Activated B cell treated with CpG ODN at 0.5 μM for 24 hours (primary cell): ENCODE measurements at regions not wholly inside any gene's neighbourhood (a gene's known extent, or its start where the extent isn't known, plus 50 kb on each side); places are given as distances from the start of the nearest gene placed in this dataset.

Experiments
- ATAC-seq: fragments of 200-7000 bp; cut with Tn5 transposase; one replicate; pipeline ENCODE4 v1.10.0; 2021; ENCODE audit warnings: low read depth, mild to moderate bottlenecking, moderate library complexity
- CTCF ChIA-PET: fragments of 350-600 bp; sonication (Branson Sonifier 250); formaldehyde crosslinking; loops from one replicate; lab custom pipeline; 2021; ENCODE audit warnings: antibody characterized with exemption; lab: Charles Lee
- POLR2A ChIA-PET: fragments of 350-600 bp; sonication (Branson Sonifier 250); formaldehyde crosslinking; loops from one replicate; lab custom pipeline; 2021; ENCODE audit warnings: antibody characterized with exemption; lab: Charles Lee
- DNase-seq: peaks from one replicate; pipeline ENCODE4 v3.0.0; 2022
- H3K27ac Mint-ChIP-seq: one replicate; pipeline ENCODE4 v1.8.0; 2020; ENCODE audit warnings: mixed read lengths
- H3K27me3 Mint-ChIP-seq: one replicate; pipeline ENCODE4 v1.8.0; 2021; ENCODE audit warnings: mixed read lengths
- H3K36me3 Mint-ChIP-seq: one replicate; pipeline ENCODE4 v1.8.0; 2021; ENCODE audit warnings: low read depth, mixed read lengths
- H3K4me1 Mint-ChIP-seq: one replicate; pipeline ENCODE4 v1.8.0; 2021; ENCODE audit warnings: mixed read lengths
- H3K4me3 Mint-ChIP-seq: one replicate; pipeline ENCODE4 v1.8.0; 2020; ENCODE audit warnings: mild to moderate bottlenecking, mixed read lengths
- H3K9me3 Mint-ChIP-seq: one replicate; pipeline ENCODE4 v1.8.0; 2020; ENCODE audit warnings: mixed read lengths
- intact Hi-C: fragments of 100-400 bp; cut with micrococcal nuclease; formaldehyde crosslinking; loops from one replicate; pipeline ENCODE4 v1.15.1; 2024
- TF ChIP-seq, protein P1 (sequence below): fragments of 200-600 bp; IDR thresholded peaks from one replicate; pipeline ENCODE4 v1.8.0; 2022; ENCODE audit warnings: antibody characterized with exemption, mild to moderate bottlenecking

DNA sequence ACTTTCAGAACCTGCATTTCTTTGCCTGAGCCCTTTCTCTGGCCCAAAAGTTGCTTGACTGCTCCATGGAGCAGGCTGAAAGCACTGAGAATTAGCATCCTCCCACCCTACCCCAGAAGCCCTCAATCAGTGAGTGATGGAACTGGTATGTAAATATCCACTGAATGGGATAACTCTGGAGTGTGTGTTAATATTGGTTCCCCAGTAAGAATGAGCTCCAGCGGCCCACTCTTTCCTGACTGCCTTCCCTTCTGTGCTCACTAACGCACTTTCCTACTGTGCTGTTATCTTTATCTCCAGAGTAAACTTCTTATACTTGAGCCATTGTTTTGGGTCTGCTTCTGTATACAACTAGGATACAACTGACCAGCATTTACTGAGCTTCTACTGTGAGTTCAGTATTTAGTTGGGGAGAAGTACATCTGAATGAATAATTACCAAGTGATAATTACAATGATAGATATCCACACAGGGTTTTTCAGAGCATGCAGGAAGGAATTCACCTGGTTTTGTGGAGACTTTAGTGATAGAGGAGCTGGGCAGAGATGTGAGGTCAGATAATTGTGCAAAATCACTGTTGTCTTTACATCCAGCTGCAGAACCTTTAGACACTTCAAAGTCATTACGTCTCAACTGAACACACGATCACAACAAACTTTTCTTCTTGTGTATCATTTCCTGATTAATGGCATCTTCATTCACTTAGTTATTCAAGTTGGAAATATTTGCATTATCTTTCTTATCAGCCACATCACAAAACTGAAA is 149.2 kb upstream of the BTG1 start:
- H3K27me3 Mint-ChIP-seq = no peaks in the 10 kb centered on the region
- H3K27ac Mint-ChIP-seq = no peak overlapping the region
- TF ChIP-seq, protein P1, sequence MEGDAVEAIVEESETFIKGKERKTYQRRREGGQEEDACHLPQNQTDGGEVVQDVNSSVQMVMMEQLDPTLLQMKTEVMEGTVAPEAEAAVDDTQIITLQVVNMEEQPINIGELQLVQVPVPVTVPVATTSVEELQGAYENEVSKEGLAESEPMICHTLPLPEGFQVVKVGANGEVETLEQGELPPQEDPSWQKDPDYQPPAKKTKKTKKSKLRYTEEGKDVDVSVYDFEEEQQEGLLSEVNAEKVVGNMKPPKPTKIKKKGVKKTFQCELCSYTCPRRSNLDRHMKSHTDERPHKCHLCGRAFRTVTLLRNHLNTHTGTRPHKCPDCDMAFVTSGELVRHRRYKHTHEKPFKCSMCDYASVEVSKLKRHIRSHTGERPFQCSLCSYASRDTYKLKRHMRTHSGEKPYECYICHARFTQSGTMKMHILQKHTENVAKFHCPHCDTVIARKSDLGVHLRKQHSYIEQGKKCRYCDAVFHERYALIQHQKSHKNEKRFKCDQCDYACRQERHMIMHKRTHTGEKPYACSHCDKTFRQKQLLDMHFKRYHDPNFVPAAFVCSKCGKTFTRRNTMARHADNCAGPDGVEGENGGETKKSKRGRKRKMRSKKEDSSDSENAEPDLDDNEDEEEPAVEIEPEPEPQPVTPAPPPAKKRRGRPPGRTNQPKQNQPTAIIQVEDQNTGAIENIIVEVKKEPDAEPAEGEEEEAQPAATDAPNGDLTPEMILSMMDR = no peak
- POLR2A ChIA-PET = interaction anchor here (0.5 to 1.2 kb wide), 2 partner anchors 49 to 149 kb away, joined by 3 to 4 read pairs; partner anchors contain the start of gene BTG1
- no peak overlapping the region for H3K4me3 Mint-ChIP-seq
- intact Hi-C loops = no loop called here
- H3K9me3 Mint-ChIP-seq = no peaks in the 10 kb centered on the region
- ATAC-seq (no peak), DNase-seq (no peak)
- no peaks in the 10 kb centered on the region for H3K4me1 Mint-ChIP-seq
- no peaks in the 10 kb centered on the region for H3K36me3 Mint-ChIP-seq
- CTCF ChIA-PET = no interaction called here

DNA sequence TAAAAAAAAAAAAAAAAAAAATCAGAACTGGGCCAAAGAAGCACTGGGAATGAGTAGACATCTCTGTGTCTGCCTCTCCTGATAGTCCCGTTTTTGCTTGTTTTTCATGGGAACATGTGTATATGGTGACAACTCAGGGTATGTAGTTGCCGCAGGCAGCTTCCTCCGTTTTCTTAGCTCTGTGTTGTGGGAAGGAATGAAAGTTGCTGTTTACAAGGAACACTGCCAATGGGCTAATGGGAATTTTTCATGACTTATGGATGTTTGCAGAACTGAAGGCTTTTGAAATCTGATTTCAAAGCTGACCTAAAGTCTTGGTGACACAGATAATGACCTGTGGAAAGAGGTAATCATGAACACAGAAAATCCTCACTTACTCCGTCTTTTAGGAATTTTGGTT is 146.4 kb upstream of the BTG1 start:
- Mint-ChIP-seq H3K4me3 (no peak overlapping the region), H3K4me1 (no peaks in the 10 kb centered on the region), H3K36me3 (no peaks in the 10 kb centered on the region), H3K9me3 (no peaks in the 10 kb centered on the region), H3K27me3 (no peaks in the 10 kb centered on the region), H3K27ac (no peak overlapping the region)
- POLR2A ChIA-PET = no interaction called here
- TF ChIP-seq, protein P1 = no peak
- CTCF ChIA-PET = no interaction called here
- ATAC-seq = no peak
- intact Hi-C loops = no loop called here
- DNase-seq = no peak

DNA sequence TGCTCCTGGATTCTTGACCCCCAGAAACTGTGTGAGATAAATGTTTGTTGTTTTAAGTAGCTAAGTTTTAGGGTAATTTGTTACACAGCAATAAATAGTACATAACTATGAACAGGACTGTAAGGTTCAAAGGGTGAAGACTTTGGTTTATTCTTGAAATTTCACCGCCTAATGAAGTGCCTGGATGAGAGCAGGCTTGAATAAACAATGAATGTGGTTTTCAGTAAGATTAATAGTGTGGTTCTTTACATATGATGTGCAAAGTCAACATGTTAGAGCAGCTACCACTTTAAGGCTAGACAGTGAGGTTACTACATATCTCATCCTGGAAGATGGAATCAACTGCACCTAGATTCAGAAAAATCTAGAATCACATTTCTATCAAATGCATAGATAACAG is 145.2 kb upstream of the BTG1 start:
- CTCF ChIA-PET = interaction anchor here (0.8 kb wide), 1 partner anchor 8 kb away, joined by 3 read pairs; no protein-coding TSS in a partner anchor
- Mint-ChIP-seq H3K9me3 (no peaks in the 10 kb centered on the region), H3K27me3 (no peaks in the 10 kb centered on the region), H3K4me1 (no peaks in the 10 kb centered on the region), H3K4me3 (no peak overlapping the region), H3K36me3 (no peaks in the 10 kb centered on the region), H3K27ac (no peak overlapping the region)
- TF ChIP-seq, protein P1 = no peak
- DNase-seq (no peak), ATAC-seq (no peak)
- POLR2A ChIA-PET = interaction anchor here (0.7 to 1.4 kb wide), 3 partner anchors 33 to 145 kb away, joined by 3 to 8 read pairs (median 4); partner anchors contain the start of gene BTG1
- intact Hi-C loops = no loop called here

DNA sequence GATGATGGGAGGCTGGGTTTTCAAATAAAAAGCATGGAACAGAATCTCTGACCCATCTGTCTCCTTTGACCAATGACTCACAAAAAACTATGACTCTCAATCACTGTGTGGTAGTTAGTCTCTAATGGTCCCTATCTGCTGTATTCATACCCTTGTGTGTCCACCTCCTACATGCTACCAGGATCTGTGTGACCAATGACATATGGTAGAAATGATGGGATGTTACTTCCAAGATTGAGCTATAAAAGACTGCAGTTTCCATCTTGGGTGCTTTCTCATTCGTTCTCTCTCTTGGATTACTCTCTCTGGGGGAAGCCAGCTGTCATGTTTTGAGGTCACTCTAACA is 144.7 kb upstream of the BTG1 start:
- Mint-ChIP-seq H3K36me3 (no peaks in the 10 kb centered on the region), H3K27me3 (no peaks in the 10 kb centered on the region), H3K4me3 (no peak overlapping the region), H3K9me3 (no peaks in the 10 kb centered on the region), H3K27ac (no peak overlapping the region), H3K4me1 (no peaks in the 10 kb centered on the region)
- ChIA-PET CTCF (interaction anchor here (0.8 kb wide), 1 partner anchor 9 kb away, joined by 3 read pairs; no protein-coding TSS in a partner anchor), POLR2A (interaction anchor here (1.4 kb wide), 1 partner anchor 144 kb away, joined by 8 read pairs; the partner anchor contains the start of gene BTG1)
- intact Hi-C loops = no loop called here
- no peak for DNase-seq
- TF ChIP-seq, protein P1 = no peak
- ATAC-seq = no peak

DNA sequence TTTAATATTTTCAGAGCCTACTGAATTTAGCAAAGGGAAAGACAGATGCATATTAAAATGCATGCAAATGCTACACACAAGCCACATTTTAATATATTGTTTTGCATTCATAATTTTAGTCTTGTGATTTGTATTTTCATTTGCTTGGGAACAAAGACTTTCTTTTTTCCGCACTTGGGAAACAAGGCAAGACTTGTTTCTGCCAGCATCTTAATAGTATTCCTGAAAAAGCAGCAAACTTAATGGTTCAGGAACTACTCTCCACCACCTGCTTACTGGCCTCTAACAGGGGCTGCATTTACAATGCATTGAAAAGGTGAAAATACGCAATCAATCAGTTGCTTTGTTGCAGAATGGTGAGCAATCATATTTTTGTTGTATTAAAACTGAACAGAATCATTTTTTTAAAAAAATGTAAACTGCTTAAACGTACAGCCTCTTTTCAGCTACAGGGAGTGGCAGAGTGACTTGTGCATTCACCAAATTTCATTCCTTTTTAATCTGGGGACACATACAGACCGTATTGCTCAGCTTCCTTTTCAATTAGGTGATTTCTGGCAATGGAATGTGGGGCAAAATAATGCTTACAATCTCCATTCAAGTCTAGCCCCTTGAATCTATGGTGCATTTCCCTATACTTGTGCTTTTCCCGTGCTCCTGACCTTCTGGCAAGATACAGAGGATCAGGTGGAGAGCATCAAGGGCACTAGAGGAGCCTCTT is 144.1 kb upstream of the BTG1 start:
- DNase-seq (no peak), ATAC-seq (no peak)
- Mint-ChIP-seq H3K27ac (no peak overlapping the region), H3K4me3 (no peak overlapping the region), H3K27me3 (no peaks in the 10 kb centered on the region), H3K36me3 (no peaks in the 10 kb centered on the region), H3K4me1 (no peaks in the 10 kb centered on the region), H3K9me3 (no peaks in the 10 kb centered on the region)
- ChIA-PET CTCF (no interaction called here), POLR2A (no interaction called here)
- intact Hi-C loops = no loop called here
- TF ChIP-seq, protein P1 = no peak
